Body of pancreas (tissue), 4 donors: ENCODE measurements at regions not wholly inside any gene's neighbourhood (a gene's known extent, or its start where the extent isn't known, plus 50 kb on each side); places are given as distances from the start of the nearest gene placed in this dataset.

Experiments used
- ATAC-seq: fragments of 150-250 bp; one replicate; pipeline ENCODE4 v1.9.1; 2016
- DNase-seq, 4 donors: peaks; one replicate each; pipeline ENCODE4 v3.0.0-alpha.2; 2019
- H3K27ac ChIP-seq, 4 donors: fragments of 200-600 bp; sonication (generic); 1 replicate in 3 of 4; 2 replicates in 1 of 4; pipeline versions ENCODE4 v1.5.1 to v1.6.1; 2016 to 2019; ENCODE audit warnings: mild to moderate bottlenecking in 1 of 4, mixed read lengths in 1 of 4, moderate library complexity in 1 of 4
- H3K27me3 ChIP-seq, 2 donors: fragments of 200-600 bp; sonication (generic); one replicate each; pipeline ENCODE4 v1.6.0; 2016; ENCODE audit warnings: mild to moderate bottlenecking in 1 of 2
- H3K36me3 ChIP-seq, 2 donors: fragments of 200-600 bp; sonication (generic); replicated peaks in 1 of 2; 2 replicates each; pipeline ENCODE4 v1.5.1; 2016; ENCODE audit warnings: low read depth in 2 of 2; ENCODE audit not compliant: insufficient read depth in 1 of 2
- H3K4me1 ChIP-seq: fragments of 200-600 bp; sonication (generic); one replicate; pipeline ENCODE4 v1.6.0; 2016
- H3K4me3 ChIP-seq, 2 donors: fragments of 200-600 bp; sonication (generic); 1 replicate in 1 of 2; 2 replicates in 1 of 2; pipeline ENCODE4 v1.5.1; 2016 to 2019
- H3K9me3 ChIP-seq, 3 donors: fragments of 200-600 bp; sonication (generic); 1 replicate in 2 of 3; 2 replicates in 1 of 3; pipeline ENCODE4 v1.5.1; 2016
- CTCF ChIP-seq, 7 experiments: fragments of 450-650 bp in 4 of 7; fragments of 200-600 bp in 3 of 7; sonication (generic) in 3 of 7; IDR thresholded peaks; one replicate each; pipeline ENCODE4 v1.5.1; 2016 to 2019; ENCODE audit warnings: antibody characterized with exemption in 7 of 7
- POLR2A ChIP-seq, 3 donors: fragments of 450-650 bp; IDR thresholded peaks; one replicate each; pipeline ENCODE4 v1.6.1; 2016; ENCODE audit warnings: antibody characterized with exemption in 3 of 3, mild to moderate bottlenecking in 2 of 3
- WGBS, 2 donors: methylation state at CpG; one replicate each; pipeline ENCODE4 v1.1.5; 2017; 5-methylcytosine and 5-hydroxymethylcytosine counted together
- intact Hi-C: fragments of 100-400 bp; cut with DNase I; formaldehyde crosslinking; loops from one replicate; pipeline ENCODE4 v1.15.1; 2023

GRCh38 chr15:25180606-25181292 lies 226.0 kb downstream of the SNRPN start:
- DNase-seq (peak in 2 of 4 donors; percentile 1), ATAC-seq (no peak)
- Histone ChIP-seq H3K9me3 (peaks cover 0 to 1% (median 0%) of the 10 kb centered on the region in 3 donors), H3K36me3 (no peaks in the 10 kb centered on the region), H3K4me3 (no peak overlapping the region), H3K4me1 (no peaks in the 10 kb centered on the region), H3K27ac (no peak overlapping the region), H3K27me3 (no peaks in the 10 kb centered on the region)
- TF ChIP-seq POLR2A (IDR thresholded peaks at IDR 0.05), result no peak
- no peak for TF ChIP-seq CTCF (IDR thresholded peaks at IDR 0.05)
- intact Hi-C loops, result no loop called here
- WGBS, 2 donors, result 56 to 67% methylated on average over 7 to 15 of the region's 15 CpGs

GRCh38 chr15:25181293-25182097 lies 226.7 kb downstream of the SNRPN start:
- Histone ChIP-seq H3K36me3 (no peaks in the 10 kb centered on the region), H3K27ac (no peak overlapping the region), H3K4me3 (no peak overlapping the region), H3K27me3 (no peaks in the 10 kb centered on the region), H3K4me1 (no peaks in the 10 kb centered on the region), H3K9me3 (peaks cover 0 to 5% (median 0%) of the 10 kb centered on the region in 3 donors)
- intact Hi-C loops, result no loop called here
- DNase-seq, result peak in 3 of 4 donors; percentile 0 to 8 (median 1)
- no peak for ATAC-seq
- 76% methylated on average over 17 of the region's 17 CpGs; no CpG with 5 or more reads in 1 of the 2 donors for WGBS, 2 donors
- TF ChIP-seq POLR2A (IDR thresholded peaks at IDR 0.05), result no peak
- no peak for TF ChIP-seq CTCF (IDR thresholded peaks at IDR 0.05)

GRCh38 chr15:25182098-25182478 lies 227.3 kb downstream of the SNRPN start:
- TF ChIP-seq CTCF (IDR thresholded peaks at IDR 0.05) (no peak), POLR2A (IDR thresholded peaks at IDR 0.05) (no peak)
- WGBS, 2 donors, result 80 to 86% methylated on average over 3 to 6 of the region's 6 CpGs
- ATAC-seq, result no peak
- Histone ChIP-seq H3K27me3 (no peaks in the 10 kb centered on the region), H3K36me3 (no peaks in the 10 kb centered on the region), H3K9me3 (peaks cover 0 to 5% (median 0%) of the 10 kb centered on the region in 3 donors), H3K4me3 (no peak overlapping the region), H3K27ac (no peak overlapping the region), H3K4me1 (no peaks in the 10 kb centered on the region)
- DNase-seq, result peak in 1 of 4 donors; percentile 1
- intact Hi-C loops, result no loop called here

- Histone ChIP-seq H3K27me3 (no peaks in the 10 kb centered on the region), H3K4me3 (no peak overlapping the region), H3K36me3 (no peaks in the 10 kb centered on the region), H3K4me1 (no peaks in the 10 kb centered on the region), H3K27ac (no peak overlapping the region), H3K9me3 (peaks cover 0 to 5% (median 0%) of the 10 kb centered on the region in 3 donors)
- 40 to 69% methylated on average over 1 to 14 of the region's 14 CpGs for WGBS, 2 donors
- intact Hi-C loops, result no loop called here
- no peak for TF ChIP-seq POLR2A (IDR thresholded peaks at IDR 0.05)
- no peak for TF ChIP-seq CTCF (IDR thresholded peaks at IDR 0.05)
- peak in 2 of 4 donors; percentile 3 to 5 for DNase-seq
- ATAC-seq, result no peak
These were observed 228.1 kb downstream of the SNRPN start for GRCh38 chr15:25182736-25183445.
